ENCODE measurements at regions not wholly inside any gene's neighbourhood (a gene's known extent, or its start where the extent isn't known, plus 50 kb on each side); places are given as distances from the start of the nearest gene placed in this dataset.

- DNase-seq (ENCODE audit: low spot score) = no peak
Measured at GRCh38 chr5:125176005-125176390, 429.6 kb upstream of the ZNF608 start.

- no peak for DNase-seq (ENCODE audit: low spot score)
Measured at GRCh38 chr5:125177340-125177739, 430.9 kb upstream of the ZNF608 start.

GRCh38 chr5:125179612-125180011 is 433.2 kb upstream of the ZNF608 start:
- DNase-seq (ENCODE audit: low spot score) = no peak

- no peak for DNase-seq (ENCODE audit: low spot score)
Measured at GRCh38 chr5:125180231-125180829, 433.9 kb upstream of the ZNF608 start.

- DNase-seq (ENCODE audit: low spot score) = no peak
Measured at GRCh38 chr5:125181159-125181558, 434.7 kb upstream of the ZNF608 start.

GRCh38 chr5:125181955-125182354 is 435.5 kb upstream of the ZNF608 start:
- DNase-seq (ENCODE audit: low spot score) = no peak

- DNase-seq (ENCODE audit: low spot score) = no peak
Measured at GRCh38 chr5:125185740-125186139, 439.3 kb upstream of the ZNF608 start.

GRCh38 chr5:125186911-125187375 is 440.5 kb upstream of the ZNF608 start:
- DNase-seq (ENCODE audit: low spot score) = no peak

GRCh38 chr5:125189531-125189941 is 443.1 kb upstream of the ZNF608 start:
- DNase-seq (ENCODE audit: low spot score) = peak; percentile 20

GRCh38 chr5:125190232-125191087 is 444.0 kb upstream of the ZNF608 start:
- no peak for DNase-seq (ENCODE audit: low spot score)

GRCh38 chr5:125194883-125195282 is 448.4 kb upstream of the ZNF608 start:
- no peak for DNase-seq (ENCODE audit: low spot score)

- DNase-seq (ENCODE audit: low spot score) = no peak
Measured at GRCh38 chr5:125196481-125197111, 450.2 kb upstream of the ZNF608 start.

GRCh38 chr5:125197321-125197720 is 450.9 kb upstream of the ZNF608 start:
- DNase-seq (ENCODE audit: low spot score) = no peak

- no peak for DNase-seq (ENCODE audit: low spot score)
Measured at GRCh38 chr5:125198270-125198974, 452.0 kb upstream of the ZNF608 start.

- DNase-seq (ENCODE audit: low spot score) = no peak
Measured at GRCh38 chr5:125199373-125199772, 452.9 kb upstream of the ZNF608 start.

GRCh38 chr5:125199968-125200865 is 453.8 kb upstream of the ZNF608 start:
- DNase-seq (ENCODE audit: low spot score) = no peak

- DNase-seq (ENCODE audit: low spot score) = no peak
Measured at GRCh38 chr5:125200866-125201373, 454.5 kb upstream of the ZNF608 start.

GRCh38 chr5:125201446-125202052 is 455.1 kb upstream of the ZNF608 start:
- no peak for DNase-seq (ENCODE audit: low spot score)

GRCh38 chr5:125202353-125202752 is 455.9 kb upstream of the ZNF608 start:
- no peak for DNase-seq (ENCODE audit: low spot score)

GRCh38 chr5:125202871-125203438 is 456.5 kb upstream of the ZNF608 start:
- DNase-seq (ENCODE audit: low spot score) = no peak

All from kidney capillary endothelial cell (primary cell).